HFFc6 (cell line): ENCODE measurements at regions not wholly inside any gene's neighbourhood (a gene's known extent, or its start where the extent isn't known, plus 50 kb on each side); places are given as distances from the start of the nearest gene placed in this dataset.
A peak's percentile ranks its signal among the peaks of the same experiment; 100 is the strongest.

Experiments
- DNase-seq: peaks from one replicate; pipeline ENCODE4 v3.0.0-alpha.2; 2018
- H3K27ac Mint-ChIP-seq: 2 replicates; pipeline ENCODE4 v1.8.0; 2020; ENCODE audit warnings: mild to moderate bottlenecking, mixed read lengths
- H3K27me3 Mint-ChIP-seq: 2 replicates; pipeline ENCODE4 v1.8.0; 2021; ENCODE audit warnings: mild to moderate bottlenecking, moderate library complexity, mixed read lengths; ENCODE audit not compliant: insufficient read depth
- H3K36me3 Mint-ChIP-seq: 2 replicates; pipeline ENCODE4 v1.8.0; 2021; ENCODE audit warnings: low read depth, mixed read lengths
- H3K4me1 Mint-ChIP-seq: 2 replicates; pipeline ENCODE4 v1.8.0; 2020; ENCODE audit warnings: low read depth, mixed read lengths
- H3K4me3 Mint-ChIP-seq: 2 replicates; pipeline ENCODE4 v1.8.0; 2020; ENCODE audit warnings: mild to moderate bottlenecking, moderate library complexity, mixed read lengths
- H3K9me3 Mint-ChIP-seq: 2 replicates; pipeline ENCODE4 v1.8.0; 2020; ENCODE audit warnings: mild to moderate bottlenecking, mixed read lengths
- TF ChIP-seq, protein P1 (sequence below): fragments of 200-600 bp; sonication (generic); IDR thresholded peaks from 2 replicates; pipeline ENCODE4 v1.5.0; 2021; ENCODE audit warnings: antibody characterized with exemption, mild to moderate bottlenecking

DNA sequence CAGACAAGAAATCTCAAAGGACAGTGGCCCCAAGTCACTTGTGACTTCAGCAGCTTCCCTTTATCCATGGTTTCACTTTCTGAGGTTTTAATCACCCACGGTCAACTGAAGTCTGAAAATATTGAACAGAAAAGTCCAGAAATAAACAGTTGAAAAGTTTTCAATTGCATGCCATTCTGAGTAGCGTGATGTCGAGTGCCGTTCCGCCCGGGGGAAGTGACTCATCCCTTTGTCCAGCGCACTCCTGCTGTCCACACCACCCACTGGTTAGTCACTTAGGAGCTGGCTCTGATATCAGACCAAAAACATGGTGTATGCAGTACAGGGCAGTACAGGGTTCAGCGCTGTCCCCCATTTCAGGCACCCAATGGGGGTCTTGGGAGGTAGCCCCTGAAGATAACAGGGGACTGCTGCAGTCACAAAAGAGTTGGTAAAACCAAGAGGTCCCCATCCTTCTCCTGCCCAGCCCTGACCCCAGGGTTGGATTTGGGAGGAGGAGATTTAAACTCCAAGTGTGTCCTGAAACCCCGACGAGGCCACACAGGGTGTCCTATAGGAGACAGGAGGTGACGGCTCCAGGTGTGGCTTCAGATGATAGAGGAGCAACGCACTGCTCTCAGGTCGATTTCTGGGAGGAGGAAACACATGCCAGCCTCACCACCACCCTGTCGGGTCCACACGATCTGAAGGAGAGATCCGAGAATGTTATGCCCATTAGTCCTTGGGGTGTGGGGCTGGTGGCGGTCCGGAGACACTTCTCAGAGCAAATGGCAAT, 390.1 kb downstream of the CTTN start:
- H3K27me3 Mint-ChIP-seq = peaks cover 2% of the 10 kb centered on the region
- no peaks in the 10 kb centered on the region for H3K4me1 Mint-ChIP-seq
- H3K9me3 Mint-ChIP-seq = peaks cover 28% of the 10 kb centered on the region
- H3K36me3 Mint-ChIP-seq = peaks cover 3% of the 10 kb centered on the region; the same call in 1 of the 2 replicates
- peak; percentile 90 for DNase-seq
- H3K27ac Mint-ChIP-seq = no peak overlapping the region
- TF ChIP-seq, protein P1, sequence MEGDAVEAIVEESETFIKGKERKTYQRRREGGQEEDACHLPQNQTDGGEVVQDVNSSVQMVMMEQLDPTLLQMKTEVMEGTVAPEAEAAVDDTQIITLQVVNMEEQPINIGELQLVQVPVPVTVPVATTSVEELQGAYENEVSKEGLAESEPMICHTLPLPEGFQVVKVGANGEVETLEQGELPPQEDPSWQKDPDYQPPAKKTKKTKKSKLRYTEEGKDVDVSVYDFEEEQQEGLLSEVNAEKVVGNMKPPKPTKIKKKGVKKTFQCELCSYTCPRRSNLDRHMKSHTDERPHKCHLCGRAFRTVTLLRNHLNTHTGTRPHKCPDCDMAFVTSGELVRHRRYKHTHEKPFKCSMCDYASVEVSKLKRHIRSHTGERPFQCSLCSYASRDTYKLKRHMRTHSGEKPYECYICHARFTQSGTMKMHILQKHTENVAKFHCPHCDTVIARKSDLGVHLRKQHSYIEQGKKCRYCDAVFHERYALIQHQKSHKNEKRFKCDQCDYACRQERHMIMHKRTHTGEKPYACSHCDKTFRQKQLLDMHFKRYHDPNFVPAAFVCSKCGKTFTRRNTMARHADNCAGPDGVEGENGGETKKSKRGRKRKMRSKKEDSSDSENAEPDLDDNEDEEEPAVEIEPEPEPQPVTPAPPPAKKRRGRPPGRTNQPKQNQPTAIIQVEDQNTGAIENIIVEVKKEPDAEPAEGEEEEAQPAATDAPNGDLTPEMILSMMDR = no peak
- no peak overlapping the region; the same call in 1 of the 2 replicates for H3K4me3 Mint-ChIP-seq

DNA sequence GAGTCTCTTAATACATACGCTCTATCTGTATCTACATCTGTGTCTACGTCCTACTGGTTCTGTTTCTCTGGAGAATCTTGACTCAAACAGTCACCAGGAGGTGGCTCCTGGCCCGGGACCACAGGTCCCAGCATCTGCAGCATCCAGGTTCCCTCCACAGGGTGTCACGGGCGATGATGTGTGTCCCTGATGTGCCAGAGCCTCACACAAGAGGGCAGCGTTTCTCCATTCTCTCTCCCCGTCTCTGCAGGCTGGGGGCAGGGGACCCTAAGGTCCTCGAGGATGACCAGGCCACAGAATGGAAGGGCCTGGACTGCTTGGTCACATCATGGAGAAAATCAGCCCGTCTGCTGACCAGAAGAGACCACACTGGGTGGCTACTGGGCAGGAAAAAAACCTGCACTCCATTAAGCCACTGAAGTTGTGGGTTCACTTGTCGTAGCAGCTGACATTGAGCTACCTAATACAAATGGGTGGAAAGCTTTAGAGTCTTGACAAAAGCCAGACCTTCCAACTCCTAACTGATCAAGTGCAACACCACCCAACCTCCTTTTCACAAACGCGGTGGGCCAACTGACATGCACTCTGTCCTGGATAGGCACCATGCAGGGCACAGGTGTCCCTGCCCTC, 392.5 kb downstream of the CTTN start:
- H3K9me3 Mint-ChIP-seq = peaks cover 39% of the 10 kb centered on the region
- no peak overlapping the region for H3K4me3 Mint-ChIP-seq
- DNase-seq = no peak
- H3K4me1 Mint-ChIP-seq = no peaks in the 10 kb centered on the region
- no peak overlapping the region for H3K27ac Mint-ChIP-seq
- TF ChIP-seq, protein P1 = peak; percentile 11; the same call in 1 of the 2 replicates
- no peaks in the 10 kb centered on the region; the same call in 1 of the 2 replicates for H3K27me3 Mint-ChIP-seq
- H3K36me3 Mint-ChIP-seq = peaks cover 7% of the 10 kb centered on the region; the same call in 1 of the 2 replicates

DNA sequence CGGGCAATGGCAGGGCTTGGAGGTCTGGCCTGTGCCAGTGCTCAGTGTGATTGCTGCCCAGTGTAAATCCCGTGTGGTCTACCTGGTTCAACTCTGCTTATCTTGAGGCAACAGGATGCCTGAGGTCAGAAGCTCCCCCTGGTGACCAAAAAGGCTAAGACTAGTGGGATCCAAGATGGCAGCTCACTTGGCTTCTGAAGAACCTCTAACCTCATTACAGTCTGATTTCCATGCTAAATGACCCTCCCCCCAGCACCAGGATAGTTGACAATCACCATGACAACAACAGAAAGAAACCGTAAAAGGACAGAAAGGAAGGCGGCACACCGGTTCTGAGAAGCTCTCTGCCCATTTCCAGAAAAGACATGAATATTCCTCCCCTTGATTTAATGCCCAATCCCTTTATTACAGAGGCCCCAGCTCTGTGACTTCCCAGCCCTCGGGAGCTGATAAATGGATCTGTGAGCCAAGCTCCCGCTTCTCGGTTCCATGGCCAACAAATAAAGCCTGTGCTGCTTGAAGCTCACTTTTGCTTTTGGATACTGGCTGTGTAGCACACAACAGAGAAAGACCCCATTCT, 398.4 kb downstream of the CTTN start:
- TF ChIP-seq, protein P1 = peak; percentile 34
- H3K4me1 Mint-ChIP-seq = no peaks in the 10 kb centered on the region
- H3K9me3 Mint-ChIP-seq = peaks cover 72% of the 10 kb centered on the region
- DNase-seq = no peak
- H3K4me3 Mint-ChIP-seq = no peak overlapping the region
- peaks cover 7% of the 10 kb centered on the region for H3K36me3 Mint-ChIP-seq
- H3K27me3 Mint-ChIP-seq = peaks cover 1% of the 10 kb centered on the region
- no peak overlapping the region for H3K27ac Mint-ChIP-seq

DNA sequence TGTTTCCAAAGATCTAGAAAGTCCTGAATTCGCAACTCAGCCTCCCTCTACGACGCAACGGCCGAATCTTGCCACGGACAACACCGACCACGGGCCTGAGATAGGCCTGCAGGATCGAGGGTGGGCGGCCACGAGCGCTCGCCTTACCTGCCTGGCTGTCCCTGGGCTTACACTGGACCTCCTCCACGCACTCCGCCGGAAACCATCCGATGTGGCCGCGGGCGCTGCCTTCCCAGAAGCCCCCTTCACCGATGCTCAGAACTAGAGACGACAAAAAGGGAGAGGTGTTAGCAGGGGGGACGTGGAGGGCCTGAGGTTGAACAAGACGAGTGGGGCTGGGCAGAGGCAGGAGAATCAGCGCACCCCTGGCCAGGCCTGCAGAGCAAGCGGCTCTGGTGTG, 400.0 kb downstream of the CTTN start:
- Mint-ChIP-seq H3K9me3 (peaks cover 67% of the 10 kb centered on the region), H3K4me1 (no peaks in the 10 kb centered on the region), H3K27ac (no peak overlapping the region), H3K27me3 (peaks cover 1% of the 10 kb centered on the region), H3K4me3 (no peak overlapping the region), H3K36me3 (peaks cover 5% of the 10 kb centered on the region)
- TF ChIP-seq, protein P1 = no peak
- DNase-seq = no peak

DNA sequence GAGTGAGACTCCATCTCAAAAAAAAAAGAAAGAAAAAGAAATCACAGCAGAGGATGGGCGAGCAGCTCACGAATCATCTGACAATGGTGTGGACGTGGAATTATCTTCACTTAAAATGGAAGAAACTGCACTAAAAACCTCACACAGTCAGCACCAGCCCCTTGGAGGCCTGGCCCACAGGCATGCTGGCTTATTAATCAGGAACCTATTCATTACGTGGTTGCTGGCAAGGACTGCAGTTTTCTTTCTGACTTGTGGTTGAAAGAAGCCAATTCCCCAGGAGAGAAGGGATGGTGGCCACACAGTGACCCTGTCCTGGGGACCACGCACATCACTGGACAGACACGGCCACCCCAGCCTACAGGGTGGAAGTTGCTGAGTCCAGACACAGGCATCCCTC, 401.1 kb downstream of the CTTN start:
- Mint-ChIP-seq H3K36me3 (peaks cover 5% of the 10 kb centered on the region), H3K9me3 (peaks cover 69% of the 10 kb centered on the region), H3K27me3 (peaks cover 1% of the 10 kb centered on the region), H3K4me1 (no peaks in the 10 kb centered on the region), H3K27ac (no peak overlapping the region), H3K4me3 (no peak overlapping the region)
- TF ChIP-seq, protein P1 = no peak
- DNase-seq = peak; percentile 19
